ENCODE measurements at regions not wholly inside any gene's neighbourhood (a gene's known extent, or its start where the extent isn't known, plus 50 kb on each side); places are given as distances from the start of the nearest gene placed in this dataset.

DNA sequence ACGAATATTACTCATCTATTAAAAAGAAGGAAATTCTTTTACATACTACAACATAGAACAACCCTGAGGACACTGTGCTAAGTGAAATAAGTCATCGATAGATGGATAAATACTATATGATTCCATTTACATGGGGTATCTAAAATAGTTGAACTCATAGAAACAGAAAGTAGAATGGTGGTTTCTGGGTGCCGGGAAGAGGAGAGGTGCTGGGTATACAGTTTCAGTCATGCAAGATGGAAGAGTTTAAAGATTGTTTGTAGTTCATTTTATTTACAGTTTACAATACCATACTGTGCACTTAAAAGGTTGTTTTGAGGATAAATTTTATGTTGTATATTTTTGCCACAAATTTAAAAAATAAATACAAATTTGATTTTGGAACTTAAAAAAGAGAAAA lies 267.5 kb upstream of the ITGA1 start:
- TF ChIP-seq, protein P1, sequence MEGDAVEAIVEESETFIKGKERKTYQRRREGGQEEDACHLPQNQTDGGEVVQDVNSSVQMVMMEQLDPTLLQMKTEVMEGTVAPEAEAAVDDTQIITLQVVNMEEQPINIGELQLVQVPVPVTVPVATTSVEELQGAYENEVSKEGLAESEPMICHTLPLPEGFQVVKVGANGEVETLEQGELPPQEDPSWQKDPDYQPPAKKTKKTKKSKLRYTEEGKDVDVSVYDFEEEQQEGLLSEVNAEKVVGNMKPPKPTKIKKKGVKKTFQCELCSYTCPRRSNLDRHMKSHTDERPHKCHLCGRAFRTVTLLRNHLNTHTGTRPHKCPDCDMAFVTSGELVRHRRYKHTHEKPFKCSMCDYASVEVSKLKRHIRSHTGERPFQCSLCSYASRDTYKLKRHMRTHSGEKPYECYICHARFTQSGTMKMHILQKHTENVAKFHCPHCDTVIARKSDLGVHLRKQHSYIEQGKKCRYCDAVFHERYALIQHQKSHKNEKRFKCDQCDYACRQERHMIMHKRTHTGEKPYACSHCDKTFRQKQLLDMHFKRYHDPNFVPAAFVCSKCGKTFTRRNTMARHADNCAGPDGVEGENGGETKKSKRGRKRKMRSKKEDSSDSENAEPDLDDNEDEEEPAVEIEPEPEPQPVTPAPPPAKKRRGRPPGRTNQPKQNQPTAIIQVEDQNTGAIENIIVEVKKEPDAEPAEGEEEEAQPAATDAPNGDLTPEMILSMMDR (IDR thresholded peaks at IDR 0.05; ENCODE audit: insufficient read depth, low read depth, low read length), result no peak
- TF ChIP-seq EZH2 (IDR thresholded peaks at IDR 0.05; ENCODE audit: insufficient read depth, low read length), result no peak
